Transverse colon (tissue), 4 donors: ENCODE measurements at regions not wholly inside any gene's neighbourhood (a gene's known extent, or its start where the extent isn't known, plus 50 kb on each side); places are given as distances from the start of the nearest gene placed in this dataset.

ENCODE experiments used
- POLR2A ChIP-seq: fragments of 450-650 bp; IDR thresholded peaks from one replicate; pipeline ENCODE4 v1.6.1; 2016; ENCODE audit warnings: antibody characterized with exemption, mild to moderate bottlenecking, moderate library complexity
- POLR2AphosphoS5 ChIP-seq, 3 donors: sonication (generic); formaldehyde crosslinking; IDR thresholded peaks; one replicate each; pipeline ENCODE4 v1.6.1; 2016; ENCODE audit warnings: antibody characterized with exemption in 3 of 3
- TF ChIP-seq, protein P1 (sequence below), 5 experiments: fragments of 200-600 bp in 3 of 5; fragments of 450-650 bp in 2 of 5; sonication (generic) in 3 of 5; IDR thresholded peaks; 1 replicate in 2 of 5; 2 replicates in 3 of 5; pipeline ENCODE4 v1.5.1; 2016 to 2017; ENCODE audit warnings: antibody characterized with exemption in 5 of 5, inconsistent platforms in 3 of 5, mild to moderate bottlenecking in 2 of 5, moderate library complexity in 1 of 5

DNA sequence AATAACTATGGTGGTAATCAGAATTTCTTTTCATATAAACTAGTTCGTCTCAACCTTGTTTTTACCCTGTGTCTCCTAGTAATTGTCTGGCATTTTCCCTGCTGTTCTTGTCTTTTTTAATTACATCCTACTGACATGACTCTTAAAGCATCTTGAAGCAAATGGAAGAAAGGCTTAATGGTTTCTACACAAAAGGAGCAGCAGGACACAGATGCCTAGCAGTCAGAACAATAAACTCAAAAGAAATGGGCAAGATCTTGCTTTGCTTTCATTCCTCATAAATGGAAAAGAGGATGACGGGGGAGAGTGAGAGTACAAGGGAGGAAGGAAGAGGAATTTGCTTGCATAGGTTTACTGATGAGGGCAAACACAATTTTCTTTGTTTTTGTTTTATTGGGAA, 293.2 kb upstream of the EMCN start:
- TF ChIP-seq POLR2A (no peak), POLR2AphosphoS5 (IDR thresholded peaks at IDR 0.05) (no peak)
- TF ChIP-seq, protein P1, sequence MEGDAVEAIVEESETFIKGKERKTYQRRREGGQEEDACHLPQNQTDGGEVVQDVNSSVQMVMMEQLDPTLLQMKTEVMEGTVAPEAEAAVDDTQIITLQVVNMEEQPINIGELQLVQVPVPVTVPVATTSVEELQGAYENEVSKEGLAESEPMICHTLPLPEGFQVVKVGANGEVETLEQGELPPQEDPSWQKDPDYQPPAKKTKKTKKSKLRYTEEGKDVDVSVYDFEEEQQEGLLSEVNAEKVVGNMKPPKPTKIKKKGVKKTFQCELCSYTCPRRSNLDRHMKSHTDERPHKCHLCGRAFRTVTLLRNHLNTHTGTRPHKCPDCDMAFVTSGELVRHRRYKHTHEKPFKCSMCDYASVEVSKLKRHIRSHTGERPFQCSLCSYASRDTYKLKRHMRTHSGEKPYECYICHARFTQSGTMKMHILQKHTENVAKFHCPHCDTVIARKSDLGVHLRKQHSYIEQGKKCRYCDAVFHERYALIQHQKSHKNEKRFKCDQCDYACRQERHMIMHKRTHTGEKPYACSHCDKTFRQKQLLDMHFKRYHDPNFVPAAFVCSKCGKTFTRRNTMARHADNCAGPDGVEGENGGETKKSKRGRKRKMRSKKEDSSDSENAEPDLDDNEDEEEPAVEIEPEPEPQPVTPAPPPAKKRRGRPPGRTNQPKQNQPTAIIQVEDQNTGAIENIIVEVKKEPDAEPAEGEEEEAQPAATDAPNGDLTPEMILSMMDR (IDR thresholded peaks at IDR 0.05) = no peak
